GM06990 (cell line): ENCODE measurements at regions not wholly inside any gene's neighbourhood (a gene's known extent, or its start where the extent isn't known, plus 50 kb on each side); places are given as distances from the start of the nearest gene placed in this dataset.

Experiments used
- DNase-seq: peaks from one replicate; pipeline ENCODE4 v3.0.0-alpha.2; 2011; ENCODE audit not compliant: insufficient read length; ENCODE audit errors: extremely low read depth
- H3K27me3 ChIP-seq: replicated peaks from 2 replicates; pipeline ENCODE4 v1.6.0; 2011; ENCODE audit warnings: low read length; ENCODE audit not compliant: control insufficient read depth, insufficient read depth
- H3K36me3 ChIP-seq: 2 replicates; pipeline ENCODE4 v1.5.1; 2011; ENCODE audit warnings: low read length; ENCODE audit not compliant: control insufficient read depth, insufficient read depth
- H3K4me3 ChIP-seq: replicated peaks from 2 replicates; pipeline ENCODE4 v1.5.1; 2011; ENCODE audit warnings: low read depth, mild to moderate bottlenecking, control low read depth, low read length
- CTCF ChIP-seq: IDR thresholded peaks from 2 replicates; pipeline ENCODE4 v1.5.1; 2011; ENCODE audit warnings: low read length, control low read depth, mild to moderate bottlenecking, inconsistent platforms; ENCODE audit not compliant: insufficient read depth, poor library complexity, severe bottlenecking

DNA sequence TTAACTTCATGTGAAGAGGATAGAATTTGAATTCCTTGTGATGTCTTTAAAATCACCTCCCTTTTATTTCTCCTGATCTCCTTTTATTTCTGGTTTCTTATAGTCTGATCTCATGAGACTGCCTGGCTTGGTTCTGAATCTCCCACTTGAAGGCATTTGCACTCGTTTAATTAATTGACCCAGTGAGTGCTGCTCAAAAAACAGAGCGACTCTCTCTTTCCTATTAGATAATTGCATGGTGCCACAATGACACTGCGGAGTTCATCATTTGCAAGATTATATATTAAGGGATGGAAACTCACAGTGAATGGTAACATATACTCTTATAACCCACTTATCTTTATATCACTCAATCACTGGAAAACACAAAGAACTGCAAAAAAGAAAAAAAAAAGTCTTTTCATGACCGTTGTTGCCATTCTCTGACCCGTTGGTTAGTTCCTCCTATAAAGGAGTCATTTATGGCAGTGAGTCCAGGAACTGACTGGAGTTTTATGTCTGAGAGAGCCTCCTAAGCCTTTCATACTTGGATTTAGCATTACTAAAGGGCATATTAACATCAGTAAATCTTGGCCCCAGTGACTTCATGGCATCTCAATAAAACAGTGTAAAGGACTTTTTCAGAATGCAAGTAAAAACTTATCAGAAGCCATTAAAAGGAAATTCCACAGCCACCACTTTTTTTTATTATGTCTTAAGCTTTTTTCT, 103.3 kb upstream of the EPHA4 start:
- Histone ChIP-seq H3K4me3 (no peak overlapping the region), H3K36me3 (no peaks in the 10 kb centered on the region), H3K27me3 (no peaks in the 10 kb centered on the region)
- no peak for TF ChIP-seq CTCF
- DNase-seq, result no peak

DNA sequence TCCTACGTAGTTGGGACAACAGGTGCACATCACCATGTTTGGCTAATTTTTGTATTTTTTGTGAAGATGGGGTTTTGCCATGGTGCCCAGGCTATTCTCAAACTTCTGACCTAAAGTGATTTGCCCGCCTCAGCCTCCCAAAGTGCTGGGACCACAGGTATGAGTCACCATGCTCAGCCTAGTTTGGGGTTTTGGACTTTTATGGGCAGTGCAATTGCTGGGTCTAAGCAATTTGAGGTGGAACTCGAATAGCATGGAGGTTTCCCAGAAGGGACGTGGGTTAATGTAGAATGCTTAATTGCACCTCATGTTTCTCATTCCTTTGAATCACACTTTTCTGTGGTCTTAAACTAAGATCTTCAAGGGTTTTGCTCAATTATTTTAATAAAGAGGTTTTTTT, 102.3 kb upstream of the EPHA4 start:
- no peak for TF ChIP-seq CTCF
- Histone ChIP-seq H3K27me3 (no peaks in the 10 kb centered on the region), H3K36me3 (no peaks in the 10 kb centered on the region), H3K4me3 (no peak overlapping the region)
- DNase-seq, result no peak

DNA sequence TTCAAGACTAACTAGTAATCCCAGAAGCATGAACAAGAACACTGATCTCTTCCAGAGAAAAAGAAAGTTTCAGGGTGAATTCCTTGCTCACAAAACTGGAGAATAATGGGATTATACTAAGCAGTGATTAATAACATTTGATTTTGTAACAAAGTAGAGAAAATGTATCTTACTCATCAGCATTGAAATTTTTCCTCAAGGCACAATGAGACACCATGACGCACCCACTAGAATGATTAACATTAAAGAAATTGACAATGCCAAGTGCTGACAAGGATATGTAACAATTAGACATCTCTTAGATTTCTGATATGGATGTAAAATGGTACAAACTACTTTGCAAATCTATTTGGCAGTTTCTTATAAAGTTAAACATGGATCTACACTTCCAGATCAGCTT, 101.1 kb upstream of the EPHA4 start:
- Histone ChIP-seq H3K36me3 (no peaks in the 10 kb centered on the region), H3K27me3 (no peaks in the 10 kb centered on the region), H3K4me3 (no peak overlapping the region)
- DNase-seq, result no peak
- no peak for TF ChIP-seq CTCF

DNA sequence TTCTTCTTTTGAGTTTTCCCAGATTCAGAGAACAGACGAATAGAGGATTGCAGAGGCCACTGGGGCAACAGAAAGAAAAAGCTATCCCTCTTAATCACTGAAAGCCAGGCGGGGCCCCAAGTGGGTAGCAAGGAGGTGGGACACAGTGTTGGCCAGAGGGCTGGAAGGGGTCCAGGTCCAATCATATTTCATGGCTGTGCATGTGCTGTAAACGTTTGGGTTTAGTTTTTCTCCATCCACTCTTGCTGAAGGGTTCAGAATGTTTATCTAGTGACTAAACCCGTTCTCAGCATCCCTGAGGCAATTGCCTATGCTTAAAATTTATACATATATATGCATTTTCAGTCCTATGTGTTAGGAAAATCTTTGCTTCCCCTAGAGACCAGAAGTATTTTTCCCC, 99.4 kb upstream of the EPHA4 start:
- Histone ChIP-seq H3K27me3 (no peaks in the 10 kb centered on the region), H3K36me3 (no peaks in the 10 kb centered on the region), H3K4me3 (no peak overlapping the region)
- TF ChIP-seq CTCF, result no peak
- no peak for DNase-seq

GRCh38 chr2:221662689-221663391, 90.7 kb upstream of the EPHA4 start:
- TF ChIP-seq CTCF, result no peak
- H3K4me3 ChIP-seq, result no peak overlapping the region

More at GRCh38 chr2:221662689-221663391, 90.7 kb upstream of the EPHA4 start:
- no peaks in the 10 kb centered on the region for H3K36me3 ChIP-seq
- DNase-seq, result no peak
- H3K27me3 ChIP-seq, result no peaks in the 10 kb centered on the region
